EH (cell line): ENCODE measurements at regions not wholly inside any gene's neighbourhood (a gene's known extent, or its start where the extent isn't known, plus 50 kb on each side); places are given as distances from the start of the nearest gene placed in this dataset.

Source experiments
- DNase-seq: peaks from one replicate; pipeline ENCODE4 v3.0.0-alpha.2; 2015; ENCODE audit warnings: low read depth

DNA sequence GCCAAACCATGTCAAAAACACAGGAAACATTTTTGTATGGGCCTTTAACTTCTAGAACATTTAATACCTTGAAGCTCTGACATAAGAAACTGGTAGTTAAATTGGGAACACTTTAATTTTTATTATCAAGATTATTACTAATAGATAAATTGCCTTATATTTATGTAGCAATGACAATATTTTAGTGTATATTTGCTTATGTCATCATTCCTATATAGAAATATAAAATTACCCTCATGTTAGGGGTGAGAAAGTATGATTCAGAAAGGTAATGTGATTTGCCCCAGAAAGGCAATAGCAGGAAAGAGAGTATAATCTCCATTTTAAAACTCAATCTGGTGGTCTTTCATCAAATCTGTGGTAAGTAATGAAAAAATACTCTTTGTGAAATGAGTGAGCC is 147.4 kb downstream of the IL15 start:
- no peak for DNase-seq

- peak; percentile 54 for DNase-seq
These were observed 150.6 kb downstream of the IL15 start for GRCh38 chr4:141786946-141787345.

GRCh38 chr4:141788169-141788915 is 152.0 kb downstream of the IL15 start:
- peak; percentile 62 for DNase-seq

DNA sequence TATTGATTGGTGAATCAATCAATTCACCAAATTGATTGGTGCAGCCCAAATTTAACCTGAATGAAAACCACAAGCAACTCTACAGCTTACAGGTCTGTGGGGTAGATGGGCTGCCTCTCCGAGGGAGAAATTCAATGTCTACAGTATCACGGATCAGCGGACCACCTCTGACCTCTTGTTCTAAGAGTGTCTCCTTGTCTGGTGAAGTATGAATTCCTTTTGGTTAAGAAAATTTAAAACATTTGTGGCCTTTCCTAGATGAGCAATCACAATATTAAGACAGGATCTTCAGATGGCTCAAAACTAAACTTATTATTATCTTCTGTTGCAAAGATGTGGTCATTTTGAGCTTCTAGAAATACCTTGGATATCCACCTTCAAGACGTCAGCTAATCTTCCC is 153.3 kb downstream of the IL15 start:
- no peak for DNase-seq

DNA sequence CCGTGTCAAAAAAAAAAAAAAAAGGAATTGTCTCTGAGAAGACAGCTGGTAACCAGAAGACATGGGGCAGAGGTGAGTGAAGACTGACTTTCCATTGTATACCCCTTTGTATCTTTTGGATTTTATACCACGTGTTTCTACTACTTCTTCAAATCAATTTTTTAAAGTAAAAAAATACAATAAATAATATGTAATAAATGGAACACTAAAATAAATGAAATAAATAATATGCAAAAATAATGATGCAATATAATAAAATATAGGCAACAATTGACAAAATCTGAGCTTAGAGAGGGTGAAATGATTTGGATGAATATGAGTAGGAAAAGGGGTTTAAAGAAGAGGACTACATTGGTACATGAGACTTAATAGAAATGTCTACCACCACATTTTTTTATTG is 155.8 kb downstream of the IL15 start:
- DNase-seq = no peak

DNA sequence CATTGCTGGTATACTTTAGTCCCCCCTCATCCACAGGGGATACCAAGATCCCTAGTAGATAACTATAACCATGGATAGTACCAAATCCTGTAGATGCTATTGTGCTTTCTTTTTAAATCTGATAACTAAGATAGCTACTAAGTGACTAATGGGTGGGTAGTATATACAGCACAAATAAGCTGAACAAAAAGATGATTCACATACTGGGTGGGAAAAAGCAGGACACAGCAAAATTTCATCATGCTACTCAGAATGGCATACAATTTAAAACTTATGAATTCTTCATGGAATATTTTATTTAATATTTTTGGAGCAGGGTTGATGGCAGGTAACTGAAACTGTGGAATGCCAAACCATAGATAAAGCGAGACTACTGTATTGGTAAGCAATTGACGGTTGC is 161.6 kb downstream of the IL15 start:
- peak; percentile 59 for DNase-seq

- no peak for DNase-seq
These were observed 165.2 kb downstream of the IL15 start for GRCh38 chr4:141801558-141801957.

DNA sequence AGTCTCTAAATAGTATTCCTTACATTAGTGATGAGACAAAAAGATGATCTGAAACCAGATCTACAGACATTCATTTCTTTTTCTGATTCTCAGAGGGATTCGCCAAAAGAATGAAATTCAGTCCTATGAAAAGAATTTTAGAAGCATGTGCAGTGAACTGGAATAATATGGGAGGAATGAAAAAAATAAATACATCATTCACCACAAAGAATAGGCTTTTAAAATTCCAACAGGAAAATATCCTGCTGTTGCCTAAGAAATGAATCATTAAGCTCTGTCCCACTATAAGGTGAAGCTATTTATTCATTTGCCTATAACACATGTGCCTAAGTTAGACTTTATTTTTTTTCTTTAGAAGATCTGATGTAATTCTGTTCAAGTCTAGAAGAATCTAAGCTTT is 165.9 kb downstream of the IL15 start:
- DNase-seq = peak; percentile 93

GRCh38 chr4:141804836-141805235 is 168.5 kb downstream of the IL15 start:
- DNase-seq = peak; percentile 21

DNA sequence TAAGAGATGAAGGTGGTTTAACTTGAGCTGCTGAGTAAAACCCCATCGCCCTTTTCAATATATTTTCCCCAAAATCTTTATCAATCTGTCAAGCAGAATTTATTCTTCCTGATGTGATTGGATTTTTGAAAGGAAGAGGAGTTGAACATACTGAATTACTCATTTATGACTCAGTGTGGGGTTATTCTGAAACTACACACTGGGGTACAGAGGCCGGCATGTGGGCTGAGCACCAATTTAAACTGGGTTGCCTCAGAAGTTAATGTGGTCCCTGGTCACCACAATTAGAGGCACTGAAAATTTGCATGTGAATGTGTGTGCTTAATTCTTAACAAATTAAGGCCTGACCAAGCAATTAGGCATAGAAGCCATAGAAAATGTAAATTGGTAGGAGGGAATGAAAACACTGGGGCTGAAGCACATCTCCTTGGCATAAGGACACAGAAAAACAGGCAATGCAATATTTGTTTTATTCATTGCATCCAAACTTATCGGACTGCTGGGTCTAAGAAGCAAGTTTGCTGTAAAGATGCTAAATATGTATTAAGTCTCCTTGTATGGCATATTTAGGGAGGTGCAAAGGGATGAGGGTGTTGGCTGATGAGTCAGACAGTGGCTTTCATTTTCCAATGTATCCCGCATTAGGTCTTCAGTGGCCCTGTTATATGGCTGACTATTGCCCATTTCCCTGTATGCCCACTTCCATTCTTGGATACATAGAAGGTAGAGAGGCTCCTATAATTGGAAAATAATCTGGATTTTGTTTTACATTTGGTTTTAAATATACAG is 170.9 kb downstream of the IL15 start:
- peak; percentile 77 for DNase-seq

DNA sequence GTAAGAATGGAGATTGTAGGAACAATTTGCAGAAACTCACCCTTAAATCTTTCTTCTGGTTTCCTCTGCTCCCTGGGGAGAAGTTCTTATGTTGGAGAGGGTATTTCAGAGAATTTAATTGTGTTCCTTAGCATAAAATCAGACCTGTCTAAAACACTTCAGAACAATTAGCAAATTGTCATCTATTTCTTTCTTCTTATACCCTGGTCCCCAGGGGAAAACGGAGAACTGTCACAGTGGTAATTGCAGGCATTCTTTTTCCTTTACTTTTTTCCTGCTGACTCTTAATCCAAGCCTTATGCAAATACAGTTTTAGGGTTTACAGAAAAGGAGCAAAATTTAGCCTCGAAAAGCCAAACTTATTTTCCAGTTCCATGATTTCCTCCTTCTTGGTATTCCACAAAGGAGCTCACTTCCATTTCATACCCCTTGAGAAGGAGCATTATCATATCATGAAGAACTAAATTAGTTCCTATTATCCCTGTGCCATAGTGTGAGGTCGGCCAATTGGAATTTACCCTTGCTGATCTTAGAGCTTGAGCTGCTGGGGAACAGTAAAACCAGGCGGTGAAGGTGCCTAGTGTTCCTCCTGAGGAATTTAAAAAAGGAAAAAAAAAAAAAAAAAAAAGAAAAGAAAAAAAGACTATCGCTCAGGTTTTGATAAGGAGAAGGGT is 173.8 kb downstream of the IL15 start:
- peak; percentile 45 for DNase-seq

DNA sequence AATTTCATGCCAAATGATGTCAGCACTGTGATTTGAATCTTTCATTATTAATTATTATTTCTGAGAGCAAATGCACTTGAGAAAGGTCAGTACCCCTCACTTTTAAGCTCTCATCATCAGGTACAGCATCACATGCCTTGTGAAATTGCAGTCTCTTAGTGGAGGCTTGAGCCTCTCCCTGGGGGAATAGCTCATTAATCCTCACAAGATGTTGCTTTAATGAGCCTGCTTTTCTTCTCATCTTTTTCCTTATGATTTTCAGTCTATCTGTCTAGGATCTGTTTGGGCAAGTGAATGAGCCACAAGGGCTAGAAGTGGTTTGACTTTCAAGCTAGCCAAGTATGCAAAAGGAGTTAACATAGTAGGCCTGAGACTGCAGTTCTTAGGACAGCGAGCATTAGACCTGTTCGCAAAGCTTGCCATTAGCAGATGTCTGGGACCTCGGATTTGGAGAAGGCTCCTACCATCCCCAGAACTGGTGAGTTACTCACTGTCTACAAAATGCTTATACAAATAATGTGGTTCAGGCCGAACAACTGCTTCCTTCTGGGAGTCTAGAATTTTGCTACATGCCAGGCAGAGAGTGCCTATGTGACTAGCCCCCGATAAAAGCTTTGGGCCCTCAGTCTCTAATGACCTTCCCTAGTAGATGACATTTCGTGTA is 174.5 kb downstream of the IL15 start:
- DNase-seq = peak; percentile 36

DNA sequence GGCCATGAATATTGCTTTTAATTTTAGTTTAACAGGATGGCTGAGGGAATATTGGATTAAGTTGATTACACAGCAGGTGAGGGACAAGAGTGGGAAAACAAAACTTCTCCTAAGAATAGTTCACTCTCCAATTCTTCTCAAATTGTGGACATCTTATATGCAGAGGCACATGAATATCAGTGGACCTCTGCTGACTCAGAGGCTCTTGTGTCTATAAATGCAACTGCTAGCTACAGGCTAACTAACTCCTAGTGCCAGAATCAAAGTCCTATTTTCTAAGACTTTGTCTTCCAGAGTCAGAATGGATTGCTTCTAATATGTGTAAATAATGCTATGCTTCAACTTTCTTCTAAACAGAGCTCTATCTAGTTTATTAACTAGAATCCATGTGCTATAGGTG is 175.8 kb downstream of the IL15 start:
- peak; percentile 19 for DNase-seq

DNA sequence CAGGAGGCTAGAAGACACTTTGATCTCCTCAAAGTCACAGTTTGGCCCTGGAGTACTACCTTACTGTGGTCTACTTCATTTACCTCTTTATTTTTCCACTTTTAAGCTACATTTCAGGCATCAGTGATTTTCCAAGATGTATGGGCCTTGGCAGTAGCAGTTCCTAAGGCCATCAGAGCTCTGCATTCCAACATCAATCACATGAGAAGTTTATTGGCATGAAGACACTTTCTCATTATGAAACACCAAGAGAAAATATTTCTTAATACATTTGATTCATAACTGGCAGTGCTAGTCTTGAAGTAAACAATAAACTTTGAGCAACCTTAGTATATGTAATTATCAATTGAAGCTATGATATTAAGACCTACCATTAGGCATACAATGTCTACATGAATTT is 178.1 kb downstream of the IL15 start:
- DNase-seq = peak; percentile 16

GRCh38 chr4:141815646-141816045 is 179.3 kb downstream of the IL15 start:
- no peak for DNase-seq

DNA sequence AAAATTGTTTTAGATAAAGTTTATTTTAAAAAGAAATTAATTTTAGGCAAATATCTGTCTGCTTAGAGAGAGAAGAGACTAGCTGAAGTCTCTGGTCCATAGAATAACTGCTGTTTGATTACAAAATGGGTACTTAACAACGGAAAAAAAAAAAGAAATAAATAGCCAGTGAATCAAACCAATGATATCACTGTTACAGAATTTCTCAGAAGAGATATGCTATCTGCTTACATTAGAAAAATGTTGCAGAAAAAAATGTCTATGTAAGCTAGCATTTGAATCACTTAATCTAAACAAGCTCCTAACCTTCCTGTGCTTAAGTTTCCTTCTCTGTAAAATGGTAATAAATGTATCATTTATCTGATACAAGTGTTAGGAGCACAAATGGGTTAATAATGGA is 189.9 kb downstream of the IL15 start:
- DNase-seq = peak; percentile 6

DNA sequence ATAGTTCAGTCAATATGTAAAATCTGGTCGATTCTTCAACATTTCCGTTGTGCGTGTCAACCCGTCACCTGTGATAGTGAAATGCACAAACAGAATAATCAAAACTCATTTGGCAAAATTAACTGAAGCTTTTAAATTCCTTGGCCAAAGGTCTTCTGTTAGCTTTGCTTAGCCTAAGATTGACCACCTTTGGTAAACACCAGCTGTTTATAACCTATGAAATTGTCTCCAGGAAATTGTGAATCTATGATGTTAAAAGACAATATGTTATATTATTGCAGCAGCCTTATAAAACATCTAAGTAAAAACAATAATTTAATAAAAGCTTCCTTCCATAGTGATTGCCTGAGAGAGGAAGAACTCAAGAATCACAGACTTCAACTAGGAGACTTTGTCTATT is 196.8 kb downstream of the IL15 start:
- DNase-seq = no peak

DNA sequence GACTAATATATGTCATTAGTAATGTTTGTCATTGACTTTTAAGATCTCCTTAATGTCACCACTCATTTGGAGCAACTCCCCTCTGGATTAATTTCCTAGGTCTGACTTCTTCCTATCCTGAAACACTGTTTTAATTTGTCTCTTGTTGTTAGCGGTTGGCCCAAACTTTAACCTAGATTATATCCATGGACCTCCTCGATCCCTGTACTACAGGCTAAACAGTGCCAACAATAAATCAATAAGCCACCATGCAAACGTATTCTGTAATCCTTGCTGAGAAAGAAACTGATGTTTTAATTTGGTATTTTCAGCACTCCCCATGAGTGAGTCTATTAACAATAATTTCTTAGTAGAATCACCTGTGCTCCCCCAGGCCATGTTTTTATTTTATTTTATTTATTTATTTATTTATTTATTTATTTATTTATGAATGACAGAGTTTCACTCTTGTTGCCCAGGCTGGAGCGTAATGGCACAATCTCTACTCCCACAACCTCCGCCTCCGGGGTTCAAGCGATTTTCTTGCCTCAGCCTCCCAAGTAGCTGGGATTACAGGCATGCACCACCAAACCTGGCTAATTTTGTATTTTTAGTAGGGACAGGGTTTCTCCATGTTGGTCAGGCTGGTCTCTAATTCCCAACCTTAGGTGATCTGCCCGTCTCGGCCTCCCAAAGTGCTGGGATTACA is 204.1 kb downstream of the IL15 start:
- no peak for DNase-seq

GRCh38 chr4:141843136-141843535 is 206.8 kb downstream of the IL15 start:
- DNase-seq = no peak

DNA sequence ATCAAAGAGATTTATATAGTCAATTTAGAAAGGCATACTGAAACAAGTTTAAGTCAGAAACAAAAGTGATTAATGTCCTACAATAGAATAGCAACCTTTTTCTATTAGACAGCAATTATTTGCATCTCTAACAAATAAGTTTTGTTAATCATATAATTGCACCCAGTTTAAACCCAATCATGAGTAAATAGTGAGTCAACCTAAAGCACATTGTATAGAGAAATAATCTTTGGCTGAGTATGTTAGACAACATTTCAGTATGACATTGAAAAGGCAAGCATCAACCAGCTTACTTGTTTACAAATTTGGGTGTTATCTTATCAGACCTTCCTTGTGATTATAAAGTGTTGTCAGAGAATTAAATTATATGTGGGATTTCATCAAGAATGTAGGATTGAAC is 209.5 kb downstream of the IL15 start:
- no peak for DNase-seq

DNA sequence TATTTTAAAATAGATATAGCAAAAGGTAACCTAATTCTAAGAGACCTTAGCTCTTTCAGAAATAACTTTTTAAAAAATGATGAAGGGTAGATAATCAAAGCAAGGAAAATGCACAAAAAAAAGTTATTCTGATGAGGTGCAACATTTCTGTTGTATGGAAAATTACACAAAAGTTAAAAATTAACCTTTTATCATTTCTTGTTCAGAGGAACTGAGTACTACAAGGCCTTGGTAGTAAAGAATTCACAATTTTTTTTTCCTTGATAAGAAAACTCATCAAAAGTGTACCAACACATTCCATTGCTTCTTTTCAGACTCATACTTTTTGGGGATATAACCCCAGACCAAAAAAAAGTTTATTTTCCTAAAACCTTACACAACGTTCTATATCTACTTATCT is 213.0 kb downstream of the IL15 start:
- DNase-seq = no peak

DNA sequence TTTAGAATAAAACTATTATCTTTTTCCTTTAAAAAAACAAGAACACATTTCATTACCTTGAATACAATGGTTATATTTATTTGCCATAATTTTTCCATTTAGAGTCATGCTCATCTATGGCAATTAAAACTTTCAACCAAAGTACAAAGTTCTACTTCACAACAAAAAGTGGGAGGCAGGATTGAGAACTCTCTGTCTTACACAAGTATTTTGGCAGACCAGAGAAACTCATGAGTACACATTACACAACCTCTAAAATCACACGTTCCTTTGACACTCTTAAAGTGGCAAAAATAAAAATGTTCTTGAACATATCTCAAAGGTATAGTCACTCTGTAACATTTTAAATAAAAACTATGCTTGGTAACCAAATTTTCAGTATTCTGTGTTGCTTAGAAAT is 213.4 kb downstream of the IL15 start:
- no peak for DNase-seq
